OCI-LY7 (cell line): ENCODE measurements at regions not wholly inside any gene's neighbourhood (a gene's known extent, or its start where the extent isn't known, plus 50 kb on each side); places are given as distances from the start of the nearest gene placed in this dataset.

Experiments
- CTCF ChIP-seq: fragments of 200-600 bp; sonication (generic); conservative IDR thresholded peaks from 2 replicates; pipeline ENCODE4 v1.5.1; 2014; ENCODE audit warnings: mild to moderate bottlenecking, antibody characterized with exemption, low read length, moderate library complexity, mixed read lengths
- EZH2phosphoT487 ChIP-seq: fragments of 200-600 bp; sonication (generic); IDR thresholded peaks from 2 replicates; pipeline ENCODE4 v1.6.1; 2018; ENCODE audit warnings: low read depth, borderline replicate concordance, mild to moderate bottlenecking, mixed run types, antibody characterized with exemption, low read length, moderate library complexity, mixed read lengths

- TF ChIP-seq CTCF: no peak
- TF ChIP-seq EZH2phosphoT487: no peak
Measured at GRCh38 chr22:27666272-27666997, 135.1 kb downstream of the MN1 start.
